ENCODE measurements at regions not wholly inside any gene's neighbourhood (a gene's known extent, or its start where the extent isn't known, plus 50 kb on each side); places are given as distances from the start of the nearest gene placed in this dataset.

DNA sequence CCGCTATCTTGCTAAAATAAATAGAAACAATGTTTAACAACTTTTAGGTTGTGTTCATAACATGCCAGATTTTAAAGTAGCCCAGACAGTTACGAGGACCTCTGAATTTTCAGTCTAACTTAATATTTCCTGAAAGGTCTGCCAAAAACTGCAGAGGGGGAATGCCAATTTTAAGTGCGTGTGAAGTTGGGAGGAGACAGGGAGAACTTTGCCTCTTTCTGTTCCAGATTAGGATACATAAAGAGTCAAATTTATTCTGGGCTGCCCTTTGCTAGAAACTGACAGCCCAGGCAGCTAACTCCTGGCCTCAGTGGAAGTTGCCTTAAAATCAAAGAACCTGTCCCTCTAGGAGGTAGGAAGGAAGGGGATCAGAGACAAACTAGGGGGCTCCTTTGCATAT lies 52.3 kb upstream of the PIP4K2A start:
- DNase-seq (ENCODE audit: low read depth, low spot score) = no peak

DNA sequence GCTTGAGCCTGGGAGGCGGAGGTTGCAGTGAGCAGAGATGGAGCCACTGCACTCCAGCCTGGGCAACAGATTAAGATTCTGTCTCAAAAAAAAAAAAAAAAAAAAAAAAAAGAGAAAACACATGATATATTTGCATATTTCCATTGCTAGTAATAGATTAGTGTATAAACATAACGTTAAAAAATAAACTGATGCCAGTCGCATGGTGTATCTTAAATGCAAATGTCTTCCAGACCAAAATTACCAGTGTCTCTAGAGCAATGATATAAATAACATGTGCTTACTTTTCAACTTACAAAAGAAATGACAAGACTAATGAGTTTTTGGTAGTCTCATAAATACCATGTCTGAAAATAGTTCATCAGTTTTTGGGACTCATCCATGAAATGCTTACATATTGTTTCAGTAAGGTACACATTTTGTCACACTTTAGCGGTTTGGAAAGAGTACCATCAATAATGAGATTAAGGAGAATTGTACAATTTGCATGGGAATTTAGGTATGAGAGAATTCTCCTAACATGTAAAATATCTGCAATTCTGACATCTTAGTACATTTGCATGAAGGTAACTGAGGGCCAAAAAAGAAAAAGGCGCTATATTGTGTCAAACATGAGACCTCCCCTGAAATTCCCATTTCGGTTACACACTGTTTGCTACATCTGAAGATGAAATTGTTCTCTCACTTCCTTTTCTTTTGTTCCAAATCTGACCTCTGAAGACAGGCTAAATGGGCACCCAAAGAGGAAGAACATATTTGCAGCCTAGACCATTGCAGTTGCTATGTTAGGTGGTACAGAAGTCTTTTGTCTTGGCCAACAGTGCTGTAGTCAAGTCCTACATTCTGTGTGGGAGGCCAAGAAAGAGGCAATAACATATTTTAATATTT lies 51.5 kb upstream of the PIP4K2A start:
- no peak for DNase-seq (ENCODE audit: low read depth, low spot score)

DNA sequence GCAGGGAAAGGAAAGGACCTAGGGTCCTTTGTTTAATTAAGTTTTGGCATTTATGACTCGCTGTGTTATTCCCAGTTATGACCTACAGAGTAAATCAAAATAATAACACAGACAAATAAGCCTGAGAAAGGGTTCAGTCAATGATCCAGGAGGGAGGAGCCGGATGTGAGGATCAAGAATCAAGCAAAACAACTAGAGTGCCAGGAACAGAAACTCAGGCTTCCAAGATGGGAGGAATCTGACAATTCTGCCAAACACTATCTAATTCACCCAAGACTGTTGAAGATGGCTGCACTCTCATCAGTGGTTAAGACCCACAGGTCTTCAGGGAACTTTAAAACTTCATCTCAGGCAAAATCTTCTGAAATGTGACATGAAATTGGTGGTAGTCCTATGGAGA lies 50.3 kb upstream of the PIP4K2A start:
- DNase-seq (ENCODE audit: low read depth, low spot score) = no peak

Measured in iPS DF 19.7 (cell line).